CD4-positive, CD25-positive, alpha-beta regulatory T cell (primary cell): ENCODE measurements at regions not wholly inside any gene's neighbourhood (a gene's known extent, or its start where the extent isn't known, plus 50 kb on each side); places are given as distances from the start of the nearest gene placed in this dataset.

Experiments used
- ATAC-seq, 2 donors: fragments of 150-1000 bp; cut with Tn5 transposase; one replicate each; pipeline ENCODE4 v1.10.0; 2021; ENCODE audit warnings: low read depth in 2 of 2, moderate number of reproducible peaks in 2 of 2, moderate library complexity in 1 of 2
- DNase-seq, 3 donors: peaks; one replicate each; pipeline versions ENCODE4 v3.0.0 to v3.0.0-alpha.2; 2012 to 2022; ENCODE audit warnings: mixed read lengths in 1 of 3
- H3K27ac ChIP-seq: one replicate; pipeline ENCODE4 v1.7.0; 2013; ENCODE audit warnings: mild to moderate bottlenecking, low read length; ENCODE audit not compliant: insufficient read depth, poor library complexity, severe bottlenecking
- H3K27me3 ChIP-seq: one replicate; pipeline ENCODE4 v1.7.0; 2013; ENCODE audit warnings: low read length; ENCODE audit not compliant: control insufficient read depth, insufficient read depth
- H3K36me3 ChIP-seq: one replicate; pipeline ENCODE4 v1.7.0; 2013; ENCODE audit warnings: mild to moderate bottlenecking, low read length, moderate library complexity; ENCODE audit not compliant: control insufficient read depth, insufficient read depth
- H3K4me1 ChIP-seq: 2 replicates; pipeline ENCODE4 v1.7.0; 2013; ENCODE audit warnings: mild to moderate bottlenecking, low read length; ENCODE audit not compliant: insufficient read depth, control insufficient read depth, poor library complexity, severe bottlenecking
- H3K4me3 ChIP-seq: one replicate; pipeline ENCODE4 v1.7.0; 2013; ENCODE audit warnings: low read depth, mild to moderate bottlenecking, low read length, moderate library complexity
- H3K9me3 ChIP-seq, 2 experiments: 1 replicate in 1 of 2; 2 replicates in 1 of 2; pipeline ENCODE4 v1.7.0; 2013; ENCODE audit warnings: low read length in 2 of 2, mild to moderate bottlenecking in 1 of 2, moderate library complexity in 1 of 2; ENCODE audit not compliant: control insufficient read depth in 2 of 2
- H3K27ac Mint-ChIP-seq, 3 donors: one replicate each; pipeline ENCODE4 v1.8.0; 2020 to 2022; ENCODE audit warnings: mild to moderate bottlenecking in 3 of 3, mixed read lengths in 3 of 3, moderate library complexity in 2 of 3
- H3K27me3 Mint-ChIP-seq: one replicate; pipeline ENCODE4 v1.8.0; 2022; ENCODE audit warnings: mild to moderate bottlenecking, mixed read lengths
- H3K36me3 Mint-ChIP-seq: one replicate; pipeline ENCODE4 v1.8.0; 2020; ENCODE audit warnings: mixed read lengths
- H3K4me1 Mint-ChIP-seq, 4 donors: one replicate each; pipeline ENCODE4 v1.8.0; 2020 to 2022; ENCODE audit warnings: mixed read lengths in 4 of 4, mild to moderate bottlenecking in 1 of 4
- H3K4me3 Mint-ChIP-seq, 4 donors: one replicate each; pipeline ENCODE4 v1.8.0; 2020 to 2022; ENCODE audit warnings: mild to moderate bottlenecking in 4 of 4, mixed read lengths in 4 of 4, moderate library complexity in 3 of 4
- H3K9me3 Mint-ChIP-seq, 7 donors: one replicate each; pipeline ENCODE4 v1.8.0; 2020 to 2022; ENCODE audit warnings: mixed read lengths in 7 of 7, mild to moderate bottlenecking in 3 of 7, moderate library complexity in 2 of 7

- H3K36me3 Mint-ChIP-seq, result no peaks in the 10 kb centered on the region
- no peak overlapping the region for H3K4me3 Mint-ChIP-seq
- DNase-seq, result no peak
- Histone ChIP-seq H3K4me3 (no peak overlapping the region), H3K27me3 (no peaks in the 10 kb centered on the region), H3K4me1 (no peaks in the 10 kb centered on the region), H3K36me3 (no peaks in the 10 kb centered on the region), H3K27ac (no peak overlapping the region), H3K9me3 (no peaks in the 10 kb centered on the region)
- no peaks in the 10 kb centered on the region for H3K27me3 Mint-ChIP-seq
- H3K4me1 Mint-ChIP-seq, result no peaks in the 10 kb centered on the region
- no peaks in the 10 kb centered on the region for H3K9me3 Mint-ChIP-seq
- H3K27ac Mint-ChIP-seq, result no peak overlapping the region
- ATAC-seq, result no peak
These were observed 91.2 kb downstream of the GLI2 start for GRCh38 chr2:120826716-120827410.

DNA sequence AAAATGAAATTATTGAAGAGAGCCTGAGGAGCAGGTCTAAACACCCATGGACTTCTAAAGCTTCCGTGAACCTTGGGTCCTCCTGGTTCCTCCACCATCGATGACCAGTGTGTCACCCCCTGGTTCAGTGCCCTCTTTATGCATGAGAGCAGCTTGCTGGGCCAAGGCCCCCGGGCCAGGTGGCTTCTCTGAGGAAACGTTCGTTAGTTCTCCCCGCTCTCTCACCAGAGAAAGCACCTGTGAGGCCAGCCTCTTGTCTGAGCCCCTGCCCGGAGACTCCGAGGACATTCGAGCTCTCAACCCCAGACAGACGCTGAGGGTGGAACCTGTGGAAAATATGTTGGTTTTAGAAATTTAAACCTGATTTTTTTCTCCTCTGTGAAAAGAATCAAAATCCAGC lies 92.4 kb downstream of the GLI2 start:
- Histone ChIP-seq H3K27ac (no peak overlapping the region), H3K4me1 (no peaks in the 10 kb centered on the region), H3K36me3 (no peaks in the 10 kb centered on the region), H3K9me3 (no peaks in the 10 kb centered on the region), H3K4me3 (no peak overlapping the region), H3K27me3 (no peaks in the 10 kb centered on the region)
- DNase-seq (no peak), ATAC-seq (no peak)
- H3K36me3 Mint-ChIP-seq, result no peaks in the 10 kb centered on the region
- no peak overlapping the region for H3K27ac Mint-ChIP-seq
- no peaks in the 10 kb centered on the region for H3K27me3 Mint-ChIP-seq
- H3K4me1 Mint-ChIP-seq, result no peaks in the 10 kb centered on the region
- no peak overlapping the region for H3K4me3 Mint-ChIP-seq
- peaks cover 0 to 2% (median 0%) of the 10 kb centered on the region in 7 donors for H3K9me3 Mint-ChIP-seq

DNA sequence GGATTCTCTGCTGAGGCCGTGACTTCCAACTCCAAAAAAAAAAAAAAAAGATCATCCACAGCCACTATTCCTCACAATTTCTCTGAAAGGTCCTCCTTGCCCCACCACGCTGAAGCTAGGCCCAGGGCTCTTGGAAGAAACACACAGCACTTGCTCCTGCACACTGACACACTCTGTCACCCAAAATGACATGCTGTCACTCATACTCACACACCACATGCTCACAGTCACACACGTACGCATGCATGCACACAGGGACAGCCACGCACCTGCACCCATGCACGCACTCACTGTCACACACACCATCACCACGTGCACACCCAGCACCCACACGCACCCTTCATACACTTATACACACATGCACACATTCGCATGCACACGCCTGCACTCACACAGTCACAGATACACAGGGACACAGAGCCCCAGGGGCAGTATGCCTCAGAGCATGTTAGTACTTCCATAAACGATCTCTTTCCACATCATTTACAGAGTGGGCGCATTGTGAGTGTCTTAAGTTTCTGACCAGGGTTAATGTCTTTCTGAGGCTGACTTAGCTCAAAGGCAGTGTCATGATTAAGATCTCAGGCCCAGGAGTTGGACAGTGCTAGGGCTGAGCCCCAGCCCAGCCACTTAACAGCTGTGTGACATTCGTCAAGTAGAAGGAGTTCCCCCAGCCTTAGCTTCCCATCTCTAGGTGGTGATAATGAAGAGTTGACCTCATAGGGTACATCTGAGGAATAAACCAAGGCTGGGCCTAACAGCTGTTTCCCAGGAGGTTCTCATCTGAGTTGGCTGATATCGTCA lies 93.4 kb downstream of the GLI2 start:
- no peak for ATAC-seq
- H3K4me3 ChIP-seq, result no peak overlapping the region
- Mint-ChIP-seq H3K27ac (no peak overlapping the region), H3K9me3 (peaks cover 0 to 3% (median 0%) of the 10 kb centered on the region in 7 donors), H3K4me1 (no peaks in the 10 kb centered on the region), H3K36me3 (no peaks in the 10 kb centered on the region), H3K4me3 (no peak overlapping the region), H3K27me3 (no peaks in the 10 kb centered on the region)
- H3K27me3 ChIP-seq, result no peaks in the 10 kb centered on the region
- no peak for DNase-seq
- H3K36me3 ChIP-seq, result no peaks in the 10 kb centered on the region
- no peak overlapping the region for H3K27ac ChIP-seq
- no peaks in the 10 kb centered on the region for H3K4me1 ChIP-seq
- no peaks in the 10 kb centered on the region for H3K9me3 ChIP-seq

DNA sequence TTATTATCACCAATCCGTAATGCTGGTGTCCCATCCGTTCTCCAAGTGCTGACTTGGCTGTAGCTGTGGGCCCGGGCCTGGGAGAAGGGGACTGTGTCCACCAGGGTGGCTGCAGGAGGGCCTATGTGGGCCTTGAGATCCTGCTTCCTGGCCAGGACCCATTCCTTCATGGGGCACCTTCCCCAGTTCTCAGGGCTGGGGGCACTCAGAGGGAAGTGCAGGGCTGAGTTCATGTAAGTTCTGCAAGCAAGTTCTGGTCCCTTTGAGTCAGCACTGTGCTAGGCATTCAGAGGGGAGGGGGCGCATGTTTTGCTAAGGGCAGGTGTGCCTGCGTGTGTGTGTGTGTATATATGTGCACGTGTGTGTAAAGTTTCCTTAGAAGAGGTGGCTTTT lies 94.0 kb downstream of the GLI2 start:
- Histone ChIP-seq H3K36me3 (no peaks in the 10 kb centered on the region), H3K4me3 (no peak overlapping the region), H3K27ac (no peak overlapping the region), H3K4me1 (no peaks in the 10 kb centered on the region), H3K27me3 (no peaks in the 10 kb centered on the region), H3K9me3 (no peaks in the 10 kb centered on the region)
- Mint-ChIP-seq H3K9me3 (peaks cover 0 to 3% (median 0%) of the 10 kb centered on the region in 7 donors), H3K36me3 (no peaks in the 10 kb centered on the region), H3K27me3 (no peaks in the 10 kb centered on the region), H3K27ac (no peak overlapping the region), H3K4me3 (no peak overlapping the region), H3K4me1 (no peaks in the 10 kb centered on the region)
- no peak for ATAC-seq
- DNase-seq, result no peak

GRCh38 chr2:120830096-120830830 lies 94.6 kb downstream of the GLI2 start:
- DNase-seq, result no peak
- no peaks in the 10 kb centered on the region for H3K27me3 Mint-ChIP-seq
- Histone ChIP-seq H3K27me3 (no peaks in the 10 kb centered on the region), H3K36me3 (no peaks in the 10 kb centered on the region), H3K4me3 (no peak overlapping the region), H3K9me3 (no peaks in the 10 kb centered on the region), H3K4me1 (no peaks in the 10 kb centered on the region), H3K27ac (no peak overlapping the region)
- no peak overlapping the region for H3K27ac Mint-ChIP-seq
- peaks cover 0 to 3% (median 0%) of the 10 kb centered on the region in 7 donors for H3K9me3 Mint-ChIP-seq
- H3K4me1 Mint-ChIP-seq, result no peaks in the 10 kb centered on the region
- ATAC-seq, result no peak
- H3K4me3 Mint-ChIP-seq, result no peak overlapping the region
- H3K36me3 Mint-ChIP-seq, result no peaks in the 10 kb centered on the region

- Mint-ChIP-seq H3K4me1 (no peaks in the 10 kb centered on the region), H3K9me3 (peaks cover 0 to 3% (median 0%) of the 10 kb centered on the region in 7 donors), H3K27me3 (no peaks in the 10 kb centered on the region), H3K36me3 (no peaks in the 10 kb centered on the region), H3K27ac (no peak overlapping the region), H3K4me3 (no peak overlapping the region)
- Histone ChIP-seq H3K36me3 (no peaks in the 10 kb centered on the region), H3K9me3 (no peaks in the 10 kb centered on the region), H3K4me1 (no peaks in the 10 kb centered on the region), H3K4me3 (no peak overlapping the region), H3K27me3 (no peaks in the 10 kb centered on the region), H3K27ac (no peak overlapping the region)
- no peak for ATAC-seq
- no peak for DNase-seq
These were observed 95.4 kb downstream of the GLI2 start for GRCh38 chr2:120831086-120831485.

GRCh38 chr2:120831891-120832290 lies 96.2 kb downstream of the GLI2 start:
- no peak overlapping the region for H3K27ac Mint-ChIP-seq
- H3K27me3 Mint-ChIP-seq, result no peaks in the 10 kb centered on the region
- H3K36me3 ChIP-seq, result no peaks in the 10 kb centered on the region
- H3K9me3 ChIP-seq, result no peaks in the 10 kb centered on the region
- no peak overlapping the region for H3K4me3 ChIP-seq
- H3K4me1 Mint-ChIP-seq, result no peaks in the 10 kb centered on the region
- H3K4me3 Mint-ChIP-seq, result no peak overlapping the region
- H3K27me3 ChIP-seq, result no peaks in the 10 kb centered on the region
- H3K36me3 Mint-ChIP-seq, result no peaks in the 10 kb centered on the region
- H3K4me1 ChIP-seq, result no peaks in the 10 kb centered on the region
- peaks cover 0 to 3% (median 0%) of the 10 kb centered on the region in 7 donors for H3K9me3 Mint-ChIP-seq
- DNase-seq (no peak), ATAC-seq (no peak)
- H3K27ac ChIP-seq, result no peak overlapping the region
